Left lung (tissue), 4 donors: ENCODE measurements at regions not wholly inside any gene's neighbourhood (a gene's known extent, or its start where the extent isn't known, plus 50 kb on each side); places are given as distances from the start of the nearest gene placed in this dataset.

ENCODE experiments used
- ATAC-seq: fragments of 200-7000 bp; cut with Tn5 transposase; one replicate; pipeline ENCODE4 v1.9.1; 2020; ENCODE audit warnings: moderate library complexity
- DNase-seq, 4 donors: peaks; one replicate each; pipeline ENCODE4 v3.0.0-alpha.2; 2013 to 2020
- H3K27ac ChIP-seq, 2 donors: fragments of 200-600 bp; sonication (generic) in 1 of 2; one replicate each; pipeline versions ENCODE4 v1.5.0 to v1.8.0; 2020 to 2021
- H3K27me3 ChIP-seq, 2 donors: fragments of 200-600 bp; sonication (generic) in 1 of 2; one replicate each; pipeline versions ENCODE4 v1.5.0 to v1.8.0; 2020 to 2021
- H3K36me3 ChIP-seq, 2 donors: fragments of 200-600 bp; sonication (generic) in 1 of 2; one replicate each; pipeline versions ENCODE4 v1.5.0 to v1.8.0; 2020 to 2021
- H3K4me1 ChIP-seq, 2 donors: fragments of 200-600 bp; one replicate each; pipeline ENCODE4 v1.8.0; 2021
- H3K4me3 ChIP-seq, 2 donors: fragments of 200-600 bp; sonication (generic) in 1 of 2; one replicate each; pipeline versions ENCODE4 v1.5.0 to v1.8.0; 2020 to 2021; ENCODE audit warnings: mild to moderate bottlenecking in 1 of 2
- H3K9me3 ChIP-seq, 2 donors: fragments of 200-600 bp; sonication (generic) in 1 of 2; one replicate each; pipeline versions ENCODE4 v1.5.0 to v1.8.0; 2020 to 2021
- intact Hi-C, 2 donors: fragments of 100-400 bp; cut with DNase I; formaldehyde crosslinking; loops; one replicate each; pipeline versions ENCODE4 v1.11.2 to v1.14.2; 2022
- TF ChIP-seq, protein P1 (sequence below), 2 donors: fragments of 200-600 bp; sonication (generic) in 1 of 2; IDR thresholded peaks; one replicate each; pipeline versions ENCODE4 v1.5.0 to v1.8.0; 2021; ENCODE audit warnings: antibody characterized with exemption in 2 of 2
- donor health status: DM: no; HTN: yes; CAD: no.
- donor health status: DM: no; HTN: no; CAD: no.

DNA sequence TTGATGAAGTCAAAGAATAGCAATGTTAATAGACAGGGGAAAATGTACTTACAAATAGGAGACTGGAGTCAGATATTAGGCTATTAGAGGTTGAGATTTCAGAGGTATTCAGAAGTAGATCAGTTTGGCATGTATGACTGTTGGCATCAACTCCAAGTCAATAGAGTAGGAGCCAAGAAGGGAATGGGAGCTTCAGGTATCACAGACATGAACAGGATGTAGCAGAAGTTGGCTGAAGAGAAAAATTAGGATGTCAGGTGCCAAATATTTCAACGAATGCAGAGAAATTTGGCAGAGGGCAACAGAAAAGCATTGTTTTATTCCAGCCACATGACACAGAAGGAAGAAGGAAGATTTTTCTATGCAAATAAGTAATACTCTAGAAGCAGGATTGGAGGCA, 69.7 kb downstream of the GLYATL1 start:
- ATAC-seq (no peak), DNase-seq (no peak)
- Histone ChIP-seq H3K9me3 (no peaks in the 10 kb centered on the region), H3K4me1 (no peaks in the 10 kb centered on the region), H3K4me3 (no peak overlapping the region), H3K27ac (no peak overlapping the region), H3K27me3 (no peaks in the 10 kb centered on the region), H3K36me3 (no peaks in the 10 kb centered on the region)
- TF ChIP-seq, protein P1, sequence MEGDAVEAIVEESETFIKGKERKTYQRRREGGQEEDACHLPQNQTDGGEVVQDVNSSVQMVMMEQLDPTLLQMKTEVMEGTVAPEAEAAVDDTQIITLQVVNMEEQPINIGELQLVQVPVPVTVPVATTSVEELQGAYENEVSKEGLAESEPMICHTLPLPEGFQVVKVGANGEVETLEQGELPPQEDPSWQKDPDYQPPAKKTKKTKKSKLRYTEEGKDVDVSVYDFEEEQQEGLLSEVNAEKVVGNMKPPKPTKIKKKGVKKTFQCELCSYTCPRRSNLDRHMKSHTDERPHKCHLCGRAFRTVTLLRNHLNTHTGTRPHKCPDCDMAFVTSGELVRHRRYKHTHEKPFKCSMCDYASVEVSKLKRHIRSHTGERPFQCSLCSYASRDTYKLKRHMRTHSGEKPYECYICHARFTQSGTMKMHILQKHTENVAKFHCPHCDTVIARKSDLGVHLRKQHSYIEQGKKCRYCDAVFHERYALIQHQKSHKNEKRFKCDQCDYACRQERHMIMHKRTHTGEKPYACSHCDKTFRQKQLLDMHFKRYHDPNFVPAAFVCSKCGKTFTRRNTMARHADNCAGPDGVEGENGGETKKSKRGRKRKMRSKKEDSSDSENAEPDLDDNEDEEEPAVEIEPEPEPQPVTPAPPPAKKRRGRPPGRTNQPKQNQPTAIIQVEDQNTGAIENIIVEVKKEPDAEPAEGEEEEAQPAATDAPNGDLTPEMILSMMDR (IDR thresholded peaks at IDR 0.05) = no peak
- intact Hi-C loops = no loop called here

DNA sequence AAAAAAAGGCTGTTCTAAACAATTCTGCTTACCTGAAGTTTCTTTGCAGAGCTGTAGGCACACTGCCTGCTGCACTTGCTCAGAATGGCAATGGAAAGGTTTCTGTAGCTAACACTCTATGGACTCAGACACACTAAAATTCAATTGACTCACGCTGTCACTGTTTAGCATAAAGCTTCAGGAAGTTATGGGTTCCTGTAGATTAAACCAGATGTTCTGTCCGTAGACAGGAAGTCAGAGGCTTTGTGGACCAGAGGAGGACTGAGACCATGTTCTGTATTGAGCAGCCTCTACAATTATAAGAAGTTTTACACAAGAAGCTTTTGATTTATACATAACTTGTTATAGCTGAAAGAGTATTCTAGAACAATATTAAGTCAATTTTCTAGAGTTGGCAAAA, 70.4 kb downstream of the GLYATL1 start:
- ATAC-seq = no peak

DNA sequence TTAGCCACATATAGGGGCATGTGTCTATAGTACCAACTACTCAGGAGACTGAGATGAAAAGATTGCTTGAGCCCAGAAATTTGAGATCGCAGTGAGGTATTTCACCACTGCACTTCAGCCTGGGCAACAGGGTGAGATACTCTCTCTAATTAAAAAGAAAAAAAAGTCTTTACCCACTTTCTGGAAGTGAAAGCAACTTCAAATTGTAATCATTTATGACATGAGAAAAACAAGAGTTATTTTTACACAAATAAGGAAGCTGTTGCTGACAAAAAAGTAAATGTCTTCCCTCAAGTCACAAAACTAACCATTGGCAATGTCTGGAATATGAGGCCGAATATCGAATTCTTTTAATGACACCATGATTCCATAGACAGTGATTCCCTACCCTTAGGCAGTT, 71.4 kb downstream of the GLYATL1 start:
- TF ChIP-seq, protein P1 (IDR thresholded peaks at IDR 0.05) = no peak
- H3K9me3 ChIP-seq = no peaks in the 10 kb centered on the region
- ATAC-seq (no peak), DNase-seq (no peak)
- no peaks in the 10 kb centered on the region for H3K4me1 ChIP-seq
- intact Hi-C loops = no loop called here
- H3K27me3 ChIP-seq = no peaks in the 10 kb centered on the region
- no peaks in the 10 kb centered on the region for H3K36me3 ChIP-seq
- H3K4me3 ChIP-seq = no peak overlapping the region
- H3K27ac ChIP-seq = no peak overlapping the region

More for the DNA sequence above, 70.4 kb downstream of the GLYATL1 start:
- H3K4me3 ChIP-seq = no peak overlapping the region
- DNase-seq = no peak
- H3K27me3 ChIP-seq = no peaks in the 10 kb centered on the region
- intact Hi-C loops = no loop called here
- TF ChIP-seq, protein P1 (IDR thresholded peaks at IDR 0.05) = no peak
- no peaks in the 10 kb centered on the region for H3K36me3 ChIP-seq
- H3K4me1 ChIP-seq = no peaks in the 10 kb centered on the region
- H3K9me3 ChIP-seq = no peaks in the 10 kb centered on the region
- no peak overlapping the region for H3K27ac ChIP-seq

DNA sequence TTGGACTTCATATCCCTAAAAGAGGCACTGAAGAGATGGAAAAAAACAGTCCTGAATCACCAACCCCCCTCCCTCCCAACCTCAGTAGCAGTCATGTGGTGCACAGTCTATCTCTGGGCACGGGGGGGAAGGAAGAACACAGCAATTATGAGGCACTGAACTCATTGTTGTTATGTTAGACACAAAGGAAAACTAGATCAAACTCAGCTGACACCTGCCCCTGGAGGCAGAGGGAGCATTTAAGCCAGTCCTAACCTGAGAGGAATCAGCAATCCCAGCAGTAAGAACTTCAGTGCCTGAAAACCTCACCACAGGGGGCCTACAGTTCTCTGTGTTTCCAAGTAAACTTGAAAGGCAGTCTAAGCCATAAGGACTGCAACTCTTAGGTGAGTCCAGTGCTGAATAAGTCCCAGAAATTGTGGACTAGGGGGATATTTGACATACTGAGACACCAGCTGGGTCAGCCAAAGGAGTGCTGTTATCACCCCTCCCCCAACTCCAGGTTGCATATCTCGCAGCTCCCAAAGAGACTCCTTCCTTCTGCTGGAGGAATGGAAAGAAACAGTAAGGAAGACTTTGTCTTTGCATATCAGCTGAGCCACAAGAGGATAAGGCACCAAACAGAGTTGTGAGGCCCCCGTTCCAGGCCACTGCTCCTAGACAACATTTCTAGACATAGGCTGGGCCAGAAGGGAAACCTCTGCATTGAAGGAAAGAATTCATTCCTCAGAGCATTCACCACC, 72.5 kb downstream of the GLYATL1 start:
- H3K27me3 ChIP-seq = no peaks in the 10 kb centered on the region
- H3K4me3 ChIP-seq = no peak overlapping the region
- H3K9me3 ChIP-seq = no peaks in the 10 kb centered on the region
- no peaks in the 10 kb centered on the region for H3K4me1 ChIP-seq
- ATAC-seq = peak; percentile 29
- intact Hi-C loops = no loop called here
- DNase-seq = no peak
- TF ChIP-seq, protein P1 (IDR thresholded peaks at IDR 0.05) = no peak
- H3K27ac ChIP-seq = no peak overlapping the region
- no peaks in the 10 kb centered on the region for H3K36me3 ChIP-seq

DNA sequence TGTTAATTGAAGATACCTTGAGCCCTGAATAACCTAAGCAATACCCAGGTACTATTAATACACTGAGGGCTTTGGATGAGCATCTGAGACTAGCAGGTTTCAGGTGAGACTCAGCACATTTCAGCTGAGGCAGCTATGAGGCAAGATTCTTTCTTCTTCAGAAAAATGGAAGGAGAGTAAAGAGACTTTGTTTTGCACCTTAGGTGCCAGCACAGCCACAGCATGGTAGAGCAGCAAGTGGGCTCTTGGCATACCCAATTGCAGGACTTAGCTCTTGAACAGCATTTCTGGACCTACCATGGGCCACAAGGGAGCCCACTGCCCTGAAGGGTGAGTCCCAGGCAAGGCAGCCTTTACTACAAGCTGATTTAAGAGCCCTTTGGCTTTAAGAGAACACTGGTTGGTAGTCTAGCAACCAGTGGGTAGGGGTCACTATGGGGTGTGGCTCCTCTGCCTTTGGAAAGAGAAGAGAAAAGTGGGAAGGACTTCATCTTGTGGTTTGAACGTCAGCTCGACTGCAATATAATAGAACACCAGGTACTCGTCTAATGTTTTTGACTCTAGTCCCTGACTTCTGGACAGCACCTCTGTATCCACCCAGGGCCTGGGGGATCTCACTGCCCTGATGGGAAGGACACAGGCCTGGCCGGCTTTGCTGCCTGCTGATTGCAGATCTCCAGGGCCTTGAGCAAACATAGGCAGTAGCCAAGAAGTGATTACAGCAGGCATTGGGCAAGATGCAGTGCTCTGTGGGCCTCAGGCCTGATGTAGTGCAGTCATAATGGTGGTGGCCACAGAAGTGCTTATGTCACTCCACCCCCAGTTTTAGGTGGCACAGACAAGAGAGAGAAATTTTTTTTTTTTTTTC, 73.3 kb downstream of the GLYATL1 start:
- no peaks in the 10 kb centered on the region for H3K4me1 ChIP-seq
- no peaks in the 10 kb centered on the region for H3K36me3 ChIP-seq
- DNase-seq = peak in 2 of 4 donors; percentile 39 to 45
- H3K4me3 ChIP-seq = no peak overlapping the region
- ATAC-seq = peak; percentile 85
- no peak overlapping the region for H3K27ac ChIP-seq
- H3K27me3 ChIP-seq = no peaks in the 10 kb centered on the region
- intact Hi-C loops = no loop called here
- H3K9me3 ChIP-seq = no peaks in the 10 kb centered on the region
- TF ChIP-seq, protein P1 (IDR thresholded peaks at IDR 0.05) = no peak
